LNCAP (cell line): ENCODE measurements at regions not wholly inside any gene's neighbourhood (a gene's known extent, or its start where the extent isn't known, plus 50 kb on each side); places are given as distances from the start of the nearest gene placed in this dataset.

Experiments
- CTCF ChIP-seq: fragments of 450-650 bp; IDR thresholded peaks from 2 replicates; pipeline ENCODE4 v1.5.1; 2017; ENCODE audit warnings: mild to moderate bottlenecking

DNA sequence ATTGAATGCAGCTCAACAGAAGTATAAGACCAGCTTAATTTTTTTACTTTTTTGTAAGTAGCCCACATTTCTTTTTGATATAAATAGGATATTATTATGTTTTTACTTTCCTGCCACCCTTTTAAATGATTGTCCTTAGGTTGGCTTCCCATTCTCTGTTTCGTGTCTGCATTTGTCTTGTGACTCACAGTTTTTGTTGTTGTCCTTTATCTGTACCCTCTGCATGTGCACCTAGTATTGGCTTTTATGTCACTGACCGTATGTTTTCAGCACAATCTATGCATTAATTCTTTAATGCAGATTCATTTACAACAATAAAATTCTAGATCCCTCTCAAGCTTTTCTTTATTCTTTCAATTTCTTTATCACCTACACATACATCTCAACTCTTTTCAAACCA is 474.2 kb upstream of the FANCL start:
- no peak for TF ChIP-seq CTCF

- no peak for TF ChIP-seq CTCF
Observed at GRCh38 chr2:58714238-58714637, 473.1 kb upstream of the FANCL start.

GRCh38 chr2:58710795-58711279 is 469.7 kb upstream of the FANCL start:
- TF ChIP-seq CTCF: no peak

GRCh38 chr2:58709687-58710354 is 468.7 kb upstream of the FANCL start:
- TF ChIP-seq CTCF: no peak

DNA sequence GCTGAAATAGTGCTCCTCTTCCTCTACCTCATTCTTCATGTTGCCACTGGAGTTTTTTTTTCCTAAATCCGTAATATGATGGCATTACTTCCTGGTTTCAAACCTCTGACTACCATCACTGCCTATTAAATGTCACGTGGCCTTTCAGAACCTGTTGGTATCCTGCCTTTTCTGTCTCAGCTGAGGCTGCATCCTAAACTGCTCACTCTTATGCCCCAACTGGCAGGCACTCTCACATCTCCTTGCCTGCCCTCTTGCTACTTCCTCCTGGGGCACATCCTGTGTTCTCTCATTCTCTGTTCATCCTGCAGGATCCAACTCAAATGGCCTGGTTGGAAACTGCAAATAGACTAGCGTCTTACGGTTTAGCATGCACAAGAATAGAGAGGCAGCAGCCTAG is 468.1 kb upstream of the FANCL start:
- TF ChIP-seq CTCF: no peak

- TF ChIP-seq CTCF: no peak
Observed at GRCh38 chr2:58708565-58708964, 467.4 kb upstream of the FANCL start.

- no peak for TF ChIP-seq CTCF
Observed at GRCh38 chr2:58702302-58702885, 461.3 kb upstream of the FANCL start.
